CD14-positive monocyte (primary cell): ENCODE measurements at regions not wholly inside any gene's neighbourhood (a gene's known extent, or its start where the extent isn't known, plus 50 kb on each side); places are given as distances from the start of the nearest gene placed in this dataset.

ENCODE experiments used
- DNase-seq, 3 donors: peaks; one replicate each; pipeline ENCODE4 v3.0.0-alpha.2; 2011 to 2022
- H2AFZ ChIP-seq: 2 replicates; pipeline ENCODE4 v1.6.0; 2012; ENCODE audit warnings: mild to moderate bottlenecking, low read depth, low read length, inconsistent platforms; ENCODE audit not compliant: insufficient read depth, poor library complexity, severe bottlenecking
- H3K27ac ChIP-seq, 2 donors: 1 replicate in 1 of 2; 2 replicates in 1 of 2; pipeline ENCODE4 v1.5.1; 2012 to 2013; ENCODE audit warnings: low read length in 2 of 2, control low read depth in 1 of 2, inconsistent platforms in 1 of 2, low read depth in 1 of 2, mild to moderate bottlenecking in 1 of 2
- H3K27me3 ChIP-seq, 2 donors: one replicate each; pipeline versions ENCODE4 v1.6.0 to v1.6.1; 2011 to 2013; ENCODE audit warnings: low read length in 2 of 2; ENCODE audit not compliant: control insufficient read depth in 2 of 2, insufficient read depth in 2 of 2
- H3K36me3 ChIP-seq, 2 donors: replicated peaks in 1 of 2; 1 replicate in 1 of 2; 2 replicates in 1 of 2; pipeline versions ENCODE4 v1.5.1 to v1.6.1; 2012 to 2013; ENCODE audit warnings: low read length in 2 of 2, control low read depth in 1 of 2, inconsistent platforms in 1 of 2, mild to moderate bottlenecking in 1 of 2; ENCODE audit not compliant: insufficient read depth in 2 of 2, control insufficient read depth in 1 of 2
- H3K4me1 ChIP-seq, 2 donors: 1 replicate in 1 of 2; 2 replicates in 1 of 2; pipeline versions ENCODE4 v1.5.1 to v1.6.1; 2012 to 2013; ENCODE audit warnings: low read length in 2 of 2, control low read depth in 1 of 2, inconsistent platforms in 1 of 2, mild to moderate bottlenecking in 1 of 2, moderate library complexity in 1 of 2; ENCODE audit not compliant: insufficient read depth in 2 of 2, control insufficient read depth in 1 of 2
- H3K4me2 ChIP-seq: replicated peaks from 2 replicates; pipeline ENCODE3; 2012; ENCODE audit warnings: low read length, moderate library complexity, mild to moderate bottlenecking; ENCODE audit not compliant: poor library complexity, severe bottlenecking; ENCODE audit errors: extremely low read depth
- H3K4me3 ChIP-seq, 3 experiments: fragments of 200-600 bp in 1 of 3; sonication (generic) in 1 of 3; replicated peaks in 1 of 3; 1 replicate in 2 of 3; 2 replicates in 1 of 3; pipeline ENCODE4 v1.5.1; 2011 to 2013; ENCODE audit warnings: low read length in 3 of 3, mild to moderate bottlenecking in 3 of 3, control low read depth in 2 of 3, low read depth in 2 of 3, inconsistent platforms in 1 of 3, moderate library complexity in 1 of 3
- H3K79me2 ChIP-seq: 2 replicates; pipeline ENCODE4 v1.6.0; 2012; ENCODE audit warnings: mild to moderate bottlenecking, control low read depth, inconsistent platforms, low read length, moderate library complexity; ENCODE audit not compliant: insufficient read depth
- H3K9ac ChIP-seq: 2 replicates; pipeline ENCODE4 v1.6.0; 2017; ENCODE audit warnings: low read length, mild to moderate bottlenecking; ENCODE audit not compliant: insufficient read depth, poor library complexity, severe bottlenecking
- H3K9me3 ChIP-seq, 2 donors: replicated peaks in 1 of 2; 1 replicate in 1 of 2; 2 replicates in 1 of 2; pipeline versions ENCODE4 v1.5.1 to v1.6.1; 2012 to 2013; ENCODE audit warnings: low read length in 2 of 2, control low read depth in 1 of 2; ENCODE audit not compliant: control insufficient read depth in 1 of 2, insufficient read depth in 1 of 2
- H4K20me1 ChIP-seq: 2 replicates; pipeline ENCODE4 v1.6.0; 2012; ENCODE audit warnings: mild to moderate bottlenecking, low read length, control low read depth, moderate library complexity; ENCODE audit not compliant: insufficient read depth
- H3K27ac Mint-ChIP-seq, 7 donors: one replicate each; pipeline ENCODE4 v1.8.0; 2020; ENCODE audit warnings: mild to moderate bottlenecking in 7 of 7, mixed read lengths in 7 of 7, moderate library complexity in 6 of 7, inconsistent platforms in 2 of 7
- H3K27me3 Mint-ChIP-seq, 3 donors: one replicate each; pipeline ENCODE4 v1.8.0; 2021 to 2022; ENCODE audit warnings: low read depth in 3 of 3, mild to moderate bottlenecking in 3 of 3, mixed read lengths in 3 of 3, moderate library complexity in 3 of 3, inconsistent platforms in 1 of 3
- H3K36me3 Mint-ChIP-seq, 2 donors: one replicate each; pipeline ENCODE4 v1.8.0; 2020; ENCODE audit warnings: mixed read lengths in 2 of 2, inconsistent platforms in 1 of 2, mild to moderate bottlenecking in 1 of 2
- H3K4me1 Mint-ChIP-seq: one replicate; pipeline ENCODE4 v1.8.0; 2020; ENCODE audit warnings: mild to moderate bottlenecking, mixed read lengths
- H3K4me3 Mint-ChIP-seq, 2 donors: one replicate each; pipeline ENCODE4 v1.8.0; 2020; ENCODE audit warnings: mild to moderate bottlenecking in 2 of 2, mixed read lengths in 2 of 2, moderate library complexity in 1 of 2
- H3K9me3 Mint-ChIP-seq, 7 donors: one replicate each; pipeline ENCODE4 v1.8.0; 2020 to 2022; ENCODE audit warnings: mixed read lengths in 7 of 7, mild to moderate bottlenecking in 6 of 7, moderate library complexity in 6 of 7, inconsistent platforms in 2 of 7
- WGBS: methylation state at CpG from one replicate; pipeline ENCODE4 v1.1.5; 2013; ENCODE audit warnings: missing lambda C conversion rate; ENCODE audit not compliant: insufficient coverage; 5-methylcytosine and 5-hydroxymethylcytosine counted together
- intact Hi-C, 2 donors: fragments of 100-400 bp; cut with micrococcal nuclease; formaldehyde crosslinking; loops; one replicate each; pipeline versions ENCODE4 v1.15.0 to v1.15.1; 2023
- TF ChIP-seq, protein P1 (sequence below): fragments of 200-600 bp; IDR thresholded peaks from one replicate; pipeline ENCODE4 v1.8.0; 2022; ENCODE audit warnings: antibody characterized with exemption, mild to moderate bottlenecking

DNA sequence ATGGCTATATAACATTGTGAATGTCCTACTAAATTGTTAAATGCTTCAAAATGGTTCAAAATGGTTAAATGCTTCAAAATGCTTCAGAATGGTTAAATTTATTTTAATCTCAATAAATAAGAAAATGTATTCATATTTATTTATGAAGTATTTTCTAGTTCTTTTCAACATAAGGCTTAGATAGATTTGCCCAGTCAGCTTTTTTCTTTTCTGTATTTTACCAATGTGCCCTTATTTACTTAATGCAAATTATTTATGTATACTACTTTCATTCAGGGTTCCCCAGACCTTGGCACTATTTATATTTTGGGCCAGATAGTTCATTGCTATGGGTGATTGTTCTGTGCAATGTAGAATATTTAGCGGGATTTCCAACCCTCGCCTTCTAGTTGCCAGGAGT, 546.7 kb downstream of the RIT2 start:
- H3K27me3 Mint-ChIP-seq = peaks cover 0 to 3% (median 0%) of the 10 kb centered on the region in 3 donors
- H2AFZ ChIP-seq = no peak overlapping the region
- H3K4me3 ChIP-seq = no peak overlapping the region
- intact Hi-C loops = no loop called here
- H3K4me2 ChIP-seq = no peak overlapping the region
- H3K36me3 Mint-ChIP-seq = no peaks in the 10 kb centered on the region
- H3K79me2 ChIP-seq = no peaks in the 10 kb centered on the region
- H4K20me1 ChIP-seq = no peaks in the 10 kb centered on the region
- no peak overlapping the region for H3K4me3 Mint-ChIP-seq
- H3K4me1 Mint-ChIP-seq = no peaks in the 10 kb centered on the region
- no peak overlapping the region for H3K27ac Mint-ChIP-seq
- no peak for DNase-seq
- no peak overlapping the region for H3K9ac ChIP-seq
- H3K27me3 ChIP-seq = no peaks in the 10 kb centered on the region
- no peaks in the 10 kb centered on the region for H3K4me1 ChIP-seq
- TF ChIP-seq, protein P1, sequence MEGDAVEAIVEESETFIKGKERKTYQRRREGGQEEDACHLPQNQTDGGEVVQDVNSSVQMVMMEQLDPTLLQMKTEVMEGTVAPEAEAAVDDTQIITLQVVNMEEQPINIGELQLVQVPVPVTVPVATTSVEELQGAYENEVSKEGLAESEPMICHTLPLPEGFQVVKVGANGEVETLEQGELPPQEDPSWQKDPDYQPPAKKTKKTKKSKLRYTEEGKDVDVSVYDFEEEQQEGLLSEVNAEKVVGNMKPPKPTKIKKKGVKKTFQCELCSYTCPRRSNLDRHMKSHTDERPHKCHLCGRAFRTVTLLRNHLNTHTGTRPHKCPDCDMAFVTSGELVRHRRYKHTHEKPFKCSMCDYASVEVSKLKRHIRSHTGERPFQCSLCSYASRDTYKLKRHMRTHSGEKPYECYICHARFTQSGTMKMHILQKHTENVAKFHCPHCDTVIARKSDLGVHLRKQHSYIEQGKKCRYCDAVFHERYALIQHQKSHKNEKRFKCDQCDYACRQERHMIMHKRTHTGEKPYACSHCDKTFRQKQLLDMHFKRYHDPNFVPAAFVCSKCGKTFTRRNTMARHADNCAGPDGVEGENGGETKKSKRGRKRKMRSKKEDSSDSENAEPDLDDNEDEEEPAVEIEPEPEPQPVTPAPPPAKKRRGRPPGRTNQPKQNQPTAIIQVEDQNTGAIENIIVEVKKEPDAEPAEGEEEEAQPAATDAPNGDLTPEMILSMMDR = no peak
- no peaks in the 10 kb centered on the region for H3K36me3 ChIP-seq
- WGBS = no CpG with 5 or more reads among the region's 2 CpGs
- H3K27ac ChIP-seq = no peak overlapping the region
- H3K9me3 Mint-ChIP-seq = peaks cover 0 to 2% (median 0%) of the 10 kb centered on the region in 7 donors
- no peaks in the 10 kb centered on the region for H3K9me3 ChIP-seq

- 100% methylated on average over 4 of the region's 4 CpGs for WGBS
- H3K27ac Mint-ChIP-seq = peak overlapping the region in 1 of 7 donors; percentile 1
- DNase-seq = no peak
Measured at GRCh38 chr18:42574871-42575270, 540.6 kb downstream of the RIT2 start.

More at GRCh38 chr18:42574871-42575270, 540.6 kb downstream of the RIT2 start:
- Histone ChIP-seq H4K20me1 (no peaks in the 10 kb centered on the region), H3K4me3 (no peak overlapping the region), H3K27me3 (no peaks in the 10 kb centered on the region), H3K9ac (no peak overlapping the region), H3K4me2 (no peak overlapping the region), H3K4me1 (no peaks in the 10 kb centered on the region), H3K79me2 (no peaks in the 10 kb centered on the region), H3K36me3 (no peaks in the 10 kb centered on the region), H3K27ac (no peak overlapping the region), H2AFZ (no peak overlapping the region), H3K9me3 (no peaks in the 10 kb centered on the region)
- H3K4me1 Mint-ChIP-seq = no peaks in the 10 kb centered on the region
- H3K9me3 Mint-ChIP-seq = peaks cover 0 to 2% (median 0%) of the 10 kb centered on the region in 7 donors
- no peaks in the 10 kb centered on the region for H3K36me3 Mint-ChIP-seq
- intact Hi-C loops = no loop called here
- peaks cover under 1 to 5% (median 1%) of the 10 kb centered on the region in 3 donors for H3K27me3 Mint-ChIP-seq
- H3K4me3 Mint-ChIP-seq = no peak overlapping the region
- TF ChIP-seq, protein P1 = no peak
